Epithelial cell of proximal tubule (primary cell): ENCODE measurements at regions not wholly inside any gene's neighbourhood (a gene's known extent, or its start where the extent isn't known, plus 50 kb on each side); places are given as distances from the start of the nearest gene placed in this dataset.

Source experiments
- DNase-seq: peaks from one replicate; pipeline ENCODE4 v3.0.0-alpha.2; 2011; ENCODE audit warnings: low read depth
- H3K4me3 ChIP-seq: 2 replicates; pipeline ENCODE4 v1.5.1; 2011; ENCODE audit warnings: low read depth, mild to moderate bottlenecking, low read length
- TF ChIP-seq, protein P1 (sequence below): conservative IDR thresholded peaks from 2 replicates; pipeline ENCODE4 v1.5.1; 2012; ENCODE audit warnings: low read depth, mild to moderate bottlenecking, low read length

GRCh38 chr6:11876934-11877433, 98.4 kb upstream of the ADTRP start:
- TF ChIP-seq, protein P1, sequence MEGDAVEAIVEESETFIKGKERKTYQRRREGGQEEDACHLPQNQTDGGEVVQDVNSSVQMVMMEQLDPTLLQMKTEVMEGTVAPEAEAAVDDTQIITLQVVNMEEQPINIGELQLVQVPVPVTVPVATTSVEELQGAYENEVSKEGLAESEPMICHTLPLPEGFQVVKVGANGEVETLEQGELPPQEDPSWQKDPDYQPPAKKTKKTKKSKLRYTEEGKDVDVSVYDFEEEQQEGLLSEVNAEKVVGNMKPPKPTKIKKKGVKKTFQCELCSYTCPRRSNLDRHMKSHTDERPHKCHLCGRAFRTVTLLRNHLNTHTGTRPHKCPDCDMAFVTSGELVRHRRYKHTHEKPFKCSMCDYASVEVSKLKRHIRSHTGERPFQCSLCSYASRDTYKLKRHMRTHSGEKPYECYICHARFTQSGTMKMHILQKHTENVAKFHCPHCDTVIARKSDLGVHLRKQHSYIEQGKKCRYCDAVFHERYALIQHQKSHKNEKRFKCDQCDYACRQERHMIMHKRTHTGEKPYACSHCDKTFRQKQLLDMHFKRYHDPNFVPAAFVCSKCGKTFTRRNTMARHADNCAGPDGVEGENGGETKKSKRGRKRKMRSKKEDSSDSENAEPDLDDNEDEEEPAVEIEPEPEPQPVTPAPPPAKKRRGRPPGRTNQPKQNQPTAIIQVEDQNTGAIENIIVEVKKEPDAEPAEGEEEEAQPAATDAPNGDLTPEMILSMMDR = no peak
- H3K4me3 ChIP-seq = no peak overlapping the region
- no peak for DNase-seq

DNA sequence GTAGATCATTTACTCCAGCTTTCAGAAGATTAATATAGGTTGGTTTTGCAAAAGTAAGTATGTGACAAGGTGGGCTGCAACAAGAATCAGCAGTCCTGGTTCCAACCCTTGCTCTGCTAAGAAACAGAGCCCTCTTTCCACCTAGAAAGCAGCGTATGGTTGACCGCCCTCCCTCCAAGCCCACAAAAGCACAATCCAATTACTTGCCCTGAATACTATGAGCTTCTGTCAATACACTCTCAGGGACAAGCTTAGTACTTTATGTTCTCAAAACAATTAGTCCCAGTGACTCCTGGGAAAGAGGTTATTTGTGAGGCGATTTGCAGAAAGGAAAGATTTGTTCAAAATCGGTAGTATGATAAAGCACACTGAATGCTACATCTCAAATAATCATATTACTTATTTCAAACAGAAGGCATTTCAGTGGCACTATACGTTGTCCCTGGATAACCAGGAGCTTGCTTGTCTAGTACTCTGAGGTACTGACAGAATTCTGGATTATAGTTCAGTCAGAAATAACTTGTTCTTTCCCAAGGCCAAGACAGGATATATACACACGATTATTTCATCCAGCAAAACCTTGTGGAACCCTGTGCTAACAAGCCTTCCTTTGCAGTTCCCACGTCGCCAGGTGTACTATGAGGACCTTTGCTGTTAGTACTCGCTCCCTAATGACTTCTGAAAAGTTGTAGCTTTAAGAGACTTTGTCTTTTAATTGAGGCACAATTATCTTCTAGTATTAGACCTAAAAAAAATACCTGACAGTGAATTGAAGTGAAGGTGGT, 96.9 kb upstream of the ADTRP start:
- no peak for DNase-seq
- no peak overlapping the region for H3K4me3 ChIP-seq
- TF ChIP-seq, protein P1 = no peak

GRCh38 chr6:11869672-11870340, 91.2 kb upstream of the ADTRP start:
- TF ChIP-seq, protein P1 = no peak
- DNase-seq = no peak
- H3K4me3 ChIP-seq = no peak overlapping the region

GRCh38 chr6:11868392-11868791, 89.8 kb upstream of the ADTRP start:
- TF ChIP-seq, protein P1 = no peak
- DNase-seq = no peak
- H3K4me3 ChIP-seq = no peak overlapping the region

GRCh38 chr6:11865680-11866300, 87.2 kb upstream of the ADTRP start:
- H3K4me3 ChIP-seq = no peak overlapping the region
- no peak for DNase-seq
- TF ChIP-seq, protein P1 = no peak

DNA sequence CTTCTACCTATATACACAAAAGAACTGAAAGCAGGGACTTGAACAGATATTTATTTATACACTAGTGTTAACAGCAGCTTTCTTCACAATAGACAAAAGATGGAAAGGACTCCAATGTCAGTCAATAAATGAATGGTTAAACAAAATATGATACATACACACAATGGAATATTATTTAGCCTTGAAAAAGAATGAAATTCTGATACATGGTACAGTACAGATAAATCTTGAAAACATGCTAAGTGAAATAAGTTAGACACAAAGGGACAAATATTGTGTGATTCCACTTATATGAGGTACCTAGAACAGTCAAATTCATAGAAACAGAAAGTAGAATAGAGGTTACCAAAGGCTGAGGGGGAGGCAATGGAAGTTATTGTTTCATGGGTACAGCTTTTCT, 79.8 kb upstream of the ADTRP start:
- H3K4me3 ChIP-seq = no peak overlapping the region
- TF ChIP-seq, protein P1 = no peak
- DNase-seq = no peak
